SU-DHL-6 (cell line): ENCODE measurements at regions not wholly inside any gene's neighbourhood (a gene's known extent, or its start where the extent isn't known, plus 50 kb on each side); places are given as distances from the start of the nearest gene placed in this dataset.

Experiments used
- EZH2phosphoT487 ChIP-seq: fragments of 200-600 bp; sonication (generic), shearing (Covaris generic); conservative IDR thresholded peaks from 2 replicates; pipeline ENCODE4 v1.6.1; 2018; ENCODE audit warnings: mild to moderate bottlenecking, antibody characterized with exemption, low read length, moderate library complexity, mixed read lengths
- TF ChIP-seq, protein P1 (sequence below): fragments of 200-600 bp; sonication (generic); IDR thresholded peaks from one replicate; pipeline ENCODE4 v1.5.1; 2017; ENCODE audit warnings: antibody characterized with exemption, mild to moderate bottlenecking, low read length, moderate library complexity; ENCODE audit not compliant: insufficient read depth, poor library complexity, severe bottlenecking

GRCh38 chr2:24409700-24410556 is 49.6 kb upstream of the ITSN2 start:
- no peak for TF ChIP-seq EZH2phosphoT487
- TF ChIP-seq, protein P1, sequence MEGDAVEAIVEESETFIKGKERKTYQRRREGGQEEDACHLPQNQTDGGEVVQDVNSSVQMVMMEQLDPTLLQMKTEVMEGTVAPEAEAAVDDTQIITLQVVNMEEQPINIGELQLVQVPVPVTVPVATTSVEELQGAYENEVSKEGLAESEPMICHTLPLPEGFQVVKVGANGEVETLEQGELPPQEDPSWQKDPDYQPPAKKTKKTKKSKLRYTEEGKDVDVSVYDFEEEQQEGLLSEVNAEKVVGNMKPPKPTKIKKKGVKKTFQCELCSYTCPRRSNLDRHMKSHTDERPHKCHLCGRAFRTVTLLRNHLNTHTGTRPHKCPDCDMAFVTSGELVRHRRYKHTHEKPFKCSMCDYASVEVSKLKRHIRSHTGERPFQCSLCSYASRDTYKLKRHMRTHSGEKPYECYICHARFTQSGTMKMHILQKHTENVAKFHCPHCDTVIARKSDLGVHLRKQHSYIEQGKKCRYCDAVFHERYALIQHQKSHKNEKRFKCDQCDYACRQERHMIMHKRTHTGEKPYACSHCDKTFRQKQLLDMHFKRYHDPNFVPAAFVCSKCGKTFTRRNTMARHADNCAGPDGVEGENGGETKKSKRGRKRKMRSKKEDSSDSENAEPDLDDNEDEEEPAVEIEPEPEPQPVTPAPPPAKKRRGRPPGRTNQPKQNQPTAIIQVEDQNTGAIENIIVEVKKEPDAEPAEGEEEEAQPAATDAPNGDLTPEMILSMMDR, result peak; percentile 69
